B cell (primary cell): ENCODE measurements at regions not wholly inside any gene's neighbourhood (a gene's known extent, or its start where the extent isn't known, plus 50 kb on each side); places are given as distances from the start of the nearest gene placed in this dataset.

Experiments
- CTCF ChIP-seq: fragments of 200-600 bp; IDR thresholded peaks from one replicate; pipeline ENCODE4 v1.8.0; 2022; ENCODE audit warnings: antibody characterized with exemption, mild to moderate bottlenecking
- EZH2 ChIP-seq: IDR thresholded peaks from 2 replicates; pipeline ENCODE4 v1.6.1; 2012; ENCODE audit warnings: borderline replicate concordance, low read depth, mild to moderate bottlenecking, moderate library complexity, low read length; ENCODE audit not compliant: insufficient read depth, poor library complexity, severe bottlenecking

- TF ChIP-seq CTCF, result no peak
- no peak for TF ChIP-seq EZH2
Measured at GRCh38 chr9:106626936-106627335, 236.0 kb upstream of the ZNF462 start.
